T-cell (primary cell): ENCODE measurements at regions not wholly inside any gene's neighbourhood (a gene's known extent, or its start where the extent isn't known, plus 50 kb on each side); places are given as distances from the start of the nearest gene placed in this dataset.

Source experiments
- ATAC-seq, 4 experiments: fragments of 200-7000 bp in 3 of 4; fragments of 150-1000 bp in 1 of 4; cut with Tn5 transposase; replicated peaks in 1 of 4; 1 replicate in 3 of 4; 2 replicates in 1 of 4; pipeline ENCODE4 v1.10.0; 2021; ENCODE audit warnings: moderate library complexity in 3 of 4, mild to moderate bottlenecking in 2 of 4, moderate number of reproducible peaks in 1 of 4
- CTCF ChIA-PET, 2 donors: fragments of 300-600 bp; sonication (Branson Sonifier 250); formaldehyde crosslinking; loops; one replicate each; lab custom pipeline; 2022; ENCODE audit warnings: antibody characterized with exemption in 2 of 2; lab: Charles Lee
- POLR2A ChIA-PET, 2 donors: fragments of 300-600 bp; sonication (Branson Sonifier 250); formaldehyde crosslinking; loops; one replicate each; lab custom pipeline; 2022; ENCODE audit warnings: antibody characterized with exemption in 2 of 2; lab: Charles Lee
- DNase-seq, 35 experiments: peaks; one replicate each; pipeline versions ENCODE4 v3.0.0 to v3.0.0-alpha.2; 2013 to 2023
- H3K27ac ChIP-seq: one replicate; pipeline ENCODE4 v1.5.1; 2013; ENCODE audit warnings: low read length
- H3K27me3 ChIP-seq, 2 experiments: replicated peaks in 1 of 2; 1 replicate in 1 of 2; 2 replicates in 1 of 2; pipeline versions ENCODE4 v1.6.1 to v1.7.0; 2013; ENCODE audit warnings: low read length in 1 of 2, mixed read lengths in 1 of 2; ENCODE audit not compliant: control insufficient read depth in 2 of 2, insufficient read depth in 2 of 2; ENCODE audit errors: extremely low read depth in 1 of 2
- H3K36me3 ChIP-seq, 2 donors: 1 replicate in 1 of 2; 2 replicates in 1 of 2; pipeline versions ENCODE4 v1.6.1 to v1.7.0; 2013; ENCODE audit warnings: low read length in 1 of 2; ENCODE audit not compliant: control insufficient read depth in 2 of 2, insufficient read depth in 1 of 2; ENCODE audit errors: extremely low read depth in 1 of 2
- H3K4me1 ChIP-seq, 2 experiments: 1 replicate in 1 of 2; 2 replicates in 1 of 2; pipeline versions ENCODE4 v1.6.1 to v1.7.0; 2013; ENCODE audit warnings: low read length in 2 of 2, mixed read lengths in 1 of 2; ENCODE audit not compliant: insufficient read depth in 2 of 2, control insufficient read depth in 1 of 2; ENCODE audit errors: extremely low read depth in 1 of 2
- H3K4me3 ChIP-seq, 2 donors: 1 replicate in 1 of 2; 2 replicates in 1 of 2; pipeline versions ENCODE4 v1.5.1 to v1.7.0; 2013; ENCODE audit warnings: mild to moderate bottlenecking in 2 of 2, low read length in 1 of 2, moderate library complexity in 1 of 2; ENCODE audit not compliant: control insufficient read depth in 1 of 2; ENCODE audit errors: extremely low read depth in 1 of 2
- H3K9me3 ChIP-seq: 2 replicates; pipeline ENCODE4 v1.7.0; 2013
- H3K27ac Mint-ChIP-seq, 2 donors: one replicate each; pipeline ENCODE4 v1.8.0; 2020 to 2021; ENCODE audit warnings: mild to moderate bottlenecking in 2 of 2, mixed read lengths in 2 of 2
- H3K27me3 Mint-ChIP-seq, 2 donors: one replicate each; pipeline ENCODE4 v1.8.0; 2021 to 2022; ENCODE audit warnings: mixed read lengths in 2 of 2
- H3K36me3 Mint-ChIP-seq: one replicate; pipeline ENCODE4 v1.8.0; 2021; ENCODE audit warnings: mixed read lengths
- H3K4me1 Mint-ChIP-seq, 3 donors: one replicate each; pipeline ENCODE4 v1.8.0; 2020 to 2022; ENCODE audit warnings: mixed read lengths in 3 of 3, mild to moderate bottlenecking in 1 of 3
- H3K4me3 Mint-ChIP-seq, 3 donors: one replicate each; pipeline ENCODE4 v1.8.0; 2020 to 2022; ENCODE audit warnings: mild to moderate bottlenecking in 3 of 3, mixed read lengths in 3 of 3, moderate library complexity in 3 of 3
- H3K9me3 Mint-ChIP-seq, 3 donors: one replicate each; pipeline ENCODE4 v1.8.0; 2020 to 2022; ENCODE audit warnings: mixed read lengths in 3 of 3
- WGBS: methylation state at CpG from one replicate; pipeline ENCODE4 v1.1.5; 2013; ENCODE audit warnings: missing lambda C conversion rate; ENCODE audit not compliant: insufficient coverage; 5-methylcytosine and 5-hydroxymethylcytosine counted together

DNA sequence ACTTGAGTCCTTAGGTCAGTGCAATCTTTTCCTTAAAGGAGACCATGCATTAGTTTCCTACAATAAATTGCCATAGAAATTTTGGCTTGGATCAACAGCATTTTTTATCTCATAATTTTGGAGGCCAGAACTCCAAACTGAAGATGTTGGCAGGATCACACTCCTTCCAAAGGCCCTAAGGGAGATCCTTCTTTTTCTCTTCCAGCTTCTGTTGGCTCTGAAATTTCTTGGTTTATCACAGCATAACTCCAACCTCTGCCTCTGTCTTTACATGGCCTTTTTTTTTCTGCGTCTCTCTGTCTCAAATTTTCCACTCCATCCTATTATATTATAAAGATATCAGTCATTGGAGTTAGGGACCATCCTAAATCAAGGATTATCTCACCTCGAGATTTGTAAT, 282.2 kb downstream of the STIM2 start:
- peaks cover 0 to 7% of the 10 kb centered on the region in 2 donors for H3K27me3 Mint-ChIP-seq
- ChIA-PET CTCF (no interaction called here), POLR2A (no interaction called here)
- Histone ChIP-seq H3K27ac (no peak overlapping the region), H3K4me1 (no peaks in the 10 kb centered on the region), H3K4me3 (no peak overlapping the region), H3K27me3 (no peaks in the 10 kb centered on the region), H3K9me3 (no peaks in the 10 kb centered on the region), H3K36me3 (no peaks in the 10 kb centered on the region)
- no peak overlapping the region for H3K4me3 Mint-ChIP-seq
- H3K36me3 Mint-ChIP-seq: no peaks in the 10 kb centered on the region
- WGBS: no CpG with 5 or more reads among the region's 2 CpGs
- no peaks in the 10 kb centered on the region for H3K4me1 Mint-ChIP-seq
- ATAC-seq: no peak
- DNase-seq: no peak
- peaks cover 3 to 9% (median 4%) of the 10 kb centered on the region in 3 donors for H3K9me3 Mint-ChIP-seq
- H3K27ac Mint-ChIP-seq: no peak overlapping the region

DNA sequence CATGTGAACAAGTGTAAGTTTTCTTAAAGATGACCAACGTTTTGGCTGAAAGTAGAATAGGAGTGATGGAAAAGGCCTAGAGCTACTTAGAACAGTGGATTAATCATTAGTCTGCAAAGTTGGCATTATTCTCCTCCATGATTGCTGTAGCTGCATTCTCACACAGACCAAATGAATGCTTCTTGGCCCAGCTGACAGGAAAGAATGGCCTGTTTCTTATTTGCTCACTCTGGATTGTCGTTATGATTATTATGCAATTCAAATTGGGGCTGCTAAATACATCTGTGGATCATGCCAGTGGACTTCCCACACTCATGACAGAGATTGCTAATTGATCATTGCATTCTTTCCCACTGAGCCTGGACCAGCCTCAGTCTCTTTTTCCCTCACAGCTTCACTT, 285.0 kb downstream of the STIM2 start:
- no peak overlapping the region for H3K4me3 Mint-ChIP-seq
- Histone ChIP-seq H3K4me1 (no peaks in the 10 kb centered on the region), H3K27ac (no peak overlapping the region), H3K27me3 (no peaks in the 10 kb centered on the region), H3K36me3 (no peaks in the 10 kb centered on the region), H3K4me3 (no peak overlapping the region), H3K9me3 (no peaks in the 10 kb centered on the region)
- WGBS: 86% methylated on average over 1 of the region's 2 CpGs
- POLR2A ChIA-PET: no interaction called here
- CTCF ChIA-PET: no interaction called here
- ATAC-seq (no peak), DNase-seq (no peak)
- H3K36me3 Mint-ChIP-seq: no peaks in the 10 kb centered on the region
- no peaks in the 10 kb centered on the region for H3K4me1 Mint-ChIP-seq
- peaks cover 0 to 7% of the 10 kb centered on the region in 2 donors for H3K27me3 Mint-ChIP-seq
- peaks cover 0 to 6% (median 4%) of the 10 kb centered on the region in 3 donors for H3K9me3 Mint-ChIP-seq
- no peak overlapping the region for H3K27ac Mint-ChIP-seq

DNA sequence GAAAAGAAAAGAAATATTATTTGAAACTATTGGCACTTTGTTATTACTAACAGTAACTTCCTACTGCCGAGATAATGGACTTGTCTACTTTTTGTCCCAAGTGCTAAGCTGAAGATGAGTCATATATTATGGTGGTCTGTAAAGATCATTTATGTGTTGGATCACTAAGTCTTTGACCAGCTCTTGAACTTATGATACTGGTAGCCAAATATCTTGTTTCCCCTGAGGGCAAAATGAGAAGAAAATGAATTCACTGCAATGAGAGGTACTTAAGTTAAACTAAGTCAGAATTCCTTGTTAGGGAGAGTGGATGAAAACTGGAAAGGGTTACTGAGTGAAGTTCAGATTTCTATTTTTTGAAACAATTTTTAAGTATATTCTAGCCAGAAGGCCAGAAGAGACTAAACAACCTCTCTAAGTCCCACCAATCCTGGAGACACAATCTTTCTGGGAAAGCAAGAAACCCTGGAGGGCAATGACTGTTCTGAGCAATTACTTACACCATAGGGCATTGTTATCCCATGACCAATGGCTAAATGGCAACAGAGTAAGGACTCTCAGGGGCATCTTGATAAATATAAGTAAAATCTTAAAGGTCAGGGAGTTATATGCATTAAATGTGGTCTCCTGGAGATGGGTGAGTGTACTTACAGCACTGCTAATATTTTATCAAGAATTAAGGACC, 287.7 kb downstream of the STIM2 start:
- H3K27ac Mint-ChIP-seq: no peak overlapping the region
- DNase-seq: no peak
- peaks cover 0 to 8% of the 10 kb centered on the region in 2 donors for H3K27me3 Mint-ChIP-seq
- Histone ChIP-seq H3K9me3 (no peaks in the 10 kb centered on the region), H3K4me3 (no peak overlapping the region), H3K27ac (no peak overlapping the region), H3K27me3 (no peaks in the 10 kb centered on the region), H3K36me3 (no peaks in the 10 kb centered on the region), H3K4me1 (no peaks in the 10 kb centered on the region)
- H3K4me1 Mint-ChIP-seq: no peaks in the 10 kb centered on the region
- no peak overlapping the region for H3K4me3 Mint-ChIP-seq
- WGBS: no CpG with 5 or more reads among the region's 1 CpG
- ChIA-PET POLR2A (no interaction called here), CTCF (no interaction called here)
- peaks cover 0 to 6% (median 4%) of the 10 kb centered on the region in 3 donors for H3K9me3 Mint-ChIP-seq
- no peak for ATAC-seq
- no peaks in the 10 kb centered on the region for H3K36me3 Mint-ChIP-seq

DNA sequence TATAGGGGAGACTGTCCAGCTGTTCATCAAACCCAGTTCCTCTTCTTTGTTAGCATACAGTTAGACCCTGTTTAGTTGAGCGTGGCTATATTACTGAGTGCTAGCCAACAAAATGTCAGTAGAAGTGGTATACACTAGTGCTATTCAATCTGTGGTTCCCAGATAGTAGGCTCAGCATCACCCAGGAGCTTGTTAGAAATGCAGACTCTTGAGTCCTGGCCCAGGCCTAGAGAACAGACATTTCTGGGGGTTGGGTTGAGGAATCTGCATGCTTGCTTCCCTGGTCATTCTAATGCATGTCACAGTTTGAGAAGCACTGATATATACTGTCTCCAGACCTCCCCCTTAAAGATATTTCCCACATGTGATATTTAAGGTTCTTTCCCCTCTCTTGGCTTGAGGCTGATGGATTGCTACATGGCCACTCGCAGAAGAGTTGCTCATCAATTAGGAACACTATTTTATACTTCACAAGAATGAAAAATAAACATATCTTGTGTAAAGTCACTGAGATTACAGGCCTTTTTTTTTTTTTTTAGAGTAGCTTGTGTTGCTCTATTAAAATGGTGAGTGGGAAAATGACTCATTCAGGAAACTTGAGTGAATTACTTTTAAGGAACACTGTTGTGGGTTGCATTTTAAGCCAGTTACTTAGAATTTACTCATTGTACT, 289.0 kb downstream of the STIM2 start:
- no CpG with 5 or more reads among the region's 2 CpGs for WGBS

DNA sequence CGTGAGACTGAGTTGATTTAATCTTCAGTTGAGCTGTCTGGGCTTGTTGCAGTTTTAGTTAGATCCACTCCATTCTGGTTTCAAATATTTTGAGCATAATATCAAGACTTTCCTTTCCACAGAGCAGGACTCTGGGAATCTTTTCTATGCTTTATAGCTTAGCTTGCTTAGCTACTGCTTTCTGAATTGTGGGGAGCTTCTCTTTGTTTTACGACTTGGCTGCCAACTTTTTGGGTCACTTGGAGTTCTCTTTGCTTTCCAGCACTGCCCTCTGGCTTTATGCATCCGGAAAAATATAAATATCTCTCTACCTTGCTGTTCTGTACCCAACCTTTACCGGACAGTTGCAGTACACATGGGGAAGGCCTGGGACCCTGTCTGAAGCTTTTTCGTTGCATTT, 292.1 kb downstream of the STIM2 start:
- ChIA-PET CTCF (interaction anchor here in 1 of 2 donors (0.6 kb wide), 1 partner anchor 722 kb away, joined by 4 read pairs; no protein-coding TSS in a partner anchor), POLR2A (no interaction called here)
- H3K9me3 ChIP-seq: no peaks in the 10 kb centered on the region
- no peaks in the 10 kb centered on the region for H3K36me3 Mint-ChIP-seq
- peaks cover 0 to 5% (median 0%) of the 10 kb centered on the region in 3 donors for H3K9me3 Mint-ChIP-seq
- H3K36me3 ChIP-seq: no peaks in the 10 kb centered on the region
- DNase-seq (no peak), ATAC-seq (no peak)
- H3K27me3 Mint-ChIP-seq: peaks cover 3 to 15% of the 10 kb centered on the region in 2 donors
- WGBS: 72% methylated on average over 2 of the region's 5 CpGs
- H3K4me1 ChIP-seq: no peaks in the 10 kb centered on the region
- H3K27ac ChIP-seq: no peak overlapping the region
- H3K27ac Mint-ChIP-seq: no peak overlapping the region
- H3K4me3 Mint-ChIP-seq: no peak overlapping the region
- no peak overlapping the region for H3K4me3 ChIP-seq
- peaks cover 0 to 2% of the 10 kb centered on the region in 2 experiments for H3K27me3 ChIP-seq
- no peaks in the 10 kb centered on the region for H3K4me1 Mint-ChIP-seq

More for the DNA sequence above, 289.0 kb downstream of the STIM2 start:
- ChIA-PET POLR2A (no interaction called here), CTCF (no interaction called here)
- DNase-seq (no peak), ATAC-seq (no peak)
- peaks cover 3% of the 10 kb centered on the region in 2 donors for H3K27me3 Mint-ChIP-seq
- H3K4me3 Mint-ChIP-seq: no peak overlapping the region
- no peak overlapping the region for H3K27ac Mint-ChIP-seq
- H3K4me3 ChIP-seq: no peak overlapping the region
- H3K36me3 ChIP-seq: no peaks in the 10 kb centered on the region
- H3K36me3 Mint-ChIP-seq: no peaks in the 10 kb centered on the region
- H3K27ac ChIP-seq: no peak overlapping the region
- H3K9me3 ChIP-seq: no peaks in the 10 kb centered on the region
- no peaks in the 10 kb centered on the region for H3K4me1 ChIP-seq
- H3K4me1 Mint-ChIP-seq: no peaks in the 10 kb centered on the region
- peaks cover 0 to 6% (median 4%) of the 10 kb centered on the region in 3 donors for H3K9me3 Mint-ChIP-seq
- no peaks in the 10 kb centered on the region for H3K27me3 ChIP-seq

DNA sequence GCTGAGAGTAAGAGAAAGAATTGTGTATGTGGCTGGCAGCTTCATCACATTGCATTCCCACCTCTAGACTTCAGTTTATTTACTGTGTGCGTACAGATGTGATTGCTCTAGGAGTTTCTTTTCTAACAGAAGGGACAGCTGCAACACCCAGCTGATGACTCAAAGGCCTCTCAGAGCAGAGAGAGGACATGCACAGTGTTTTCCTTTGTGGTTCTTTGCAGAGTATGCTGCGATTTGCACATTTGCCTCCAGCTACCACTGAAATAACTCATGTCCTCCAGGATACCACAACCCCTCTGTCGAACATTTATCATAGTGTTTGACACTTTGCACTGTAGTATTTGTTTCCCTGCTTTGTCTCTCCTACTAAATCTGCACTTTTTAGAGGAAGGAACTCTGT, 294.1 kb downstream of the STIM2 start:
- DNase-seq (no peak), ATAC-seq (no peak)
- H3K27ac Mint-ChIP-seq: no peak overlapping the region
- no peak overlapping the region for H3K4me3 ChIP-seq
- H3K27me3 ChIP-seq: peaks cover 0 to 2% of the 10 kb centered on the region in 2 experiments
- H3K36me3 Mint-ChIP-seq: no peaks in the 10 kb centered on the region
- no peaks in the 10 kb centered on the region for H3K9me3 ChIP-seq
- no peaks in the 10 kb centered on the region for H3K36me3 ChIP-seq
- no peaks in the 10 kb centered on the region for H3K4me1 Mint-ChIP-seq
- ChIA-PET CTCF (no interaction called here), POLR2A (no interaction called here)
- H3K27me3 Mint-ChIP-seq: peaks cover 3 to 15% of the 10 kb centered on the region in 2 donors
- no peak overlapping the region for H3K4me3 Mint-ChIP-seq
- no peaks in the 10 kb centered on the region for H3K4me1 ChIP-seq
- WGBS: 7% methylated on average over 3 of the region's 3 CpGs
- peaks cover 0 to 5% (median 0%) of the 10 kb centered on the region in 3 donors for H3K9me3 Mint-ChIP-seq
- no peak overlapping the region for H3K27ac ChIP-seq
